ENCODE measurements at regions not wholly inside any gene's neighbourhood (a gene's known extent, or its start where the extent isn't known, plus 50 kb on each side); places are given as distances from the start of the nearest gene placed in this dataset.

DNA sequence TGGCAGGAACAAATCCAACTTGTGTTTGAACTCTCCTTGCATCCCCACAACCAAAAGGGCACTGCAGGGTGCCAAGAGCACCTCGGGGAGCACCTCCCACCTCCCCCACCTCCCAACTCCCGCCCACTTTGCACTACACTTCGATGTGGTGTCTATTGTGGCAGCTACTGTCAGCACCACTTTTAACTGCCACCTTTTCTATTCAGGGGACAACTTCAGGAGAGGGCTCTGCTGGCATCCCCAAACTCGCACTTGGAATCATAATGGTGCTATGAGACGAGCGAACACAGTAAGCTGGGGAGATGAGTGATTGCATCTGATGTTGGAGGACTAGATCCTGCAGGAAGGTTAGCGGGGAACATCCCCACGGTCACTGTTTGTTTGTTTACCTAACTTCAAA, 238.2 kb upstream of the PROX1 start:
- H3K27me3 Mint-ChIP-seq (ENCODE audit: unreplicated experiment): no peaks in the 10 kb centered on the region
- no peaks in the 10 kb centered on the region for H3K9me3 Mint-ChIP-seq (ENCODE audit: unreplicated experiment)
- no peak overlapping the region for H3K4me3 Mint-ChIP-seq (ENCODE audit: unreplicated experiment)
- TF ChIP-seq, protein P1, sequence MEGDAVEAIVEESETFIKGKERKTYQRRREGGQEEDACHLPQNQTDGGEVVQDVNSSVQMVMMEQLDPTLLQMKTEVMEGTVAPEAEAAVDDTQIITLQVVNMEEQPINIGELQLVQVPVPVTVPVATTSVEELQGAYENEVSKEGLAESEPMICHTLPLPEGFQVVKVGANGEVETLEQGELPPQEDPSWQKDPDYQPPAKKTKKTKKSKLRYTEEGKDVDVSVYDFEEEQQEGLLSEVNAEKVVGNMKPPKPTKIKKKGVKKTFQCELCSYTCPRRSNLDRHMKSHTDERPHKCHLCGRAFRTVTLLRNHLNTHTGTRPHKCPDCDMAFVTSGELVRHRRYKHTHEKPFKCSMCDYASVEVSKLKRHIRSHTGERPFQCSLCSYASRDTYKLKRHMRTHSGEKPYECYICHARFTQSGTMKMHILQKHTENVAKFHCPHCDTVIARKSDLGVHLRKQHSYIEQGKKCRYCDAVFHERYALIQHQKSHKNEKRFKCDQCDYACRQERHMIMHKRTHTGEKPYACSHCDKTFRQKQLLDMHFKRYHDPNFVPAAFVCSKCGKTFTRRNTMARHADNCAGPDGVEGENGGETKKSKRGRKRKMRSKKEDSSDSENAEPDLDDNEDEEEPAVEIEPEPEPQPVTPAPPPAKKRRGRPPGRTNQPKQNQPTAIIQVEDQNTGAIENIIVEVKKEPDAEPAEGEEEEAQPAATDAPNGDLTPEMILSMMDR (IDR thresholded peaks at IDR 0.05): no peak
- no peaks in the 10 kb centered on the region for H3K4me1 Mint-ChIP-seq (ENCODE audit: unreplicated experiment)
- H3K36me3 Mint-ChIP-seq (ENCODE audit: unreplicated experiment): no peaks in the 10 kb centered on the region
- no peak overlapping the region for H3K27ac Mint-ChIP-seq (ENCODE audit: unreplicated experiment)
- DNase-seq (ENCODE audit: extremely low spot score, unreplicated experiment): no peak

DNA sequence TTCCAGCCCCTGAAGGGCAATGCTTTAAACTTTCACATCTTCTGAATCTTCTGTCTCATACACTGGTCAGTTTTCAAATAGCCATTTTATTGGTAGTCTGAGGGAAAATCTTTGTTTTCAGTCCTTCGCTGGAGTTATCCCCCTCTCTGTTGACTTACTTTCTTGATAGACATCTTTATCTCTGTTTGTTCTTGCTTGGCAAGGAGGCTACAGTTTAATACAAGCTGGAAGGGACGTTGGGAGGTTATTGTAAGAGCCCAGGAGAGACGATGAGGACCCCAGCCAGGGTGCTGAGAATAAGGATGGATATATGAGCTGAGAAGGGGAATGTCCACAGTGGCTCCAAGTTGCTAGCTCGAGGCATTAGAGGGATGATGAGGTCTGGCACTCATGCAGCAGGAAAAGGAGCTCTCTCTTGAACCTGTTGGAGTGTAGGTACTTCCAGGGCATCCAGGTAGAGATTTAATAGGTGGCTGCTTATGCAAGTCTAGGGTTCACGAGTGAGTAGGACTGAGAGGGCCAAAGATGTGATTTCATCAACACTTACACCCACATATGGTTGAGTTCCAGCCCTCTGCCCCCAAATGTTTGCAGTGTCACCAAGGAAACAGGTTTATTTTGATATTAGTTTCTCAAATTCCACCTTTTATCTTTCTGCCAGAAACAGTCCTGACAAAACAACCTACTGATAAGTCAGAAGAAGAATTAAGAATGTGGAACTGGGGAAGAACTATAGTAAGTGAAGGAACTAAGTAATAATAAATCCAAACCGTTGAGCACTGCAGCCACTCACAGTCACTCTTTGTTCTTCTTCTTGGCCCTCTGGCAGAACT, 237.3 kb upstream of the PROX1 start:
- H3K27me3 Mint-ChIP-seq (ENCODE audit: unreplicated experiment): no peaks in the 10 kb centered on the region
- DNase-seq (ENCODE audit: extremely low spot score, unreplicated experiment): no peak
- no peak overlapping the region for H3K4me3 Mint-ChIP-seq (ENCODE audit: unreplicated experiment)
- H3K9me3 Mint-ChIP-seq (ENCODE audit: unreplicated experiment): no peaks in the 10 kb centered on the region
- no peaks in the 10 kb centered on the region for H3K36me3 Mint-ChIP-seq (ENCODE audit: unreplicated experiment)
- no peak overlapping the region for H3K27ac Mint-ChIP-seq (ENCODE audit: unreplicated experiment)
- no peaks in the 10 kb centered on the region for H3K4me1 Mint-ChIP-seq (ENCODE audit: unreplicated experiment)
- TF ChIP-seq, protein P1 (IDR thresholded peaks at IDR 0.05): no peak

DNA sequence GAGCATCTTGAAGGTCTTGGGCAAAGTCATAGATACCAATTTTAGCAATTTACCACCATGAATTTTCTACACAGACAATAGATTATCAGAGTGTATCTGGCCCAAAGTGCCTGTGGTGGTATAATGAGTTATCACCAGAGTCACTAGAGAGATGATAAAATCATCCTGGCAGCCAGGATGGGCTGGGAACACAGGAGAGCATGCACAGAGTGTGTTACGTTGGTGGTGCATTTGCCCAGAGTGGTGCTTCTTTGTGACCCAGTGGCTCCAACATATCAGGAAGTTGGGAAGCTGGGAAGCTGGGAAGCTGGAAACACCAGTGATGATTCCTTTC, 236.7 kb upstream of the PROX1 start:
- Mint-ChIP-seq H3K4me3 (ENCODE audit: unreplicated experiment) (no peak overlapping the region), H3K36me3 (ENCODE audit: unreplicated experiment) (no peaks in the 10 kb centered on the region), H3K27ac (ENCODE audit: unreplicated experiment) (no peak overlapping the region), H3K27me3 (ENCODE audit: unreplicated experiment) (no peaks in the 10 kb centered on the region), H3K9me3 (ENCODE audit: unreplicated experiment) (no peaks in the 10 kb centered on the region), H3K4me1 (ENCODE audit: unreplicated experiment) (no peaks in the 10 kb centered on the region)
- DNase-seq (ENCODE audit: extremely low spot score, unreplicated experiment): no peak
- TF ChIP-seq, protein P1 (IDR thresholded peaks at IDR 0.05): no peak

DNA sequence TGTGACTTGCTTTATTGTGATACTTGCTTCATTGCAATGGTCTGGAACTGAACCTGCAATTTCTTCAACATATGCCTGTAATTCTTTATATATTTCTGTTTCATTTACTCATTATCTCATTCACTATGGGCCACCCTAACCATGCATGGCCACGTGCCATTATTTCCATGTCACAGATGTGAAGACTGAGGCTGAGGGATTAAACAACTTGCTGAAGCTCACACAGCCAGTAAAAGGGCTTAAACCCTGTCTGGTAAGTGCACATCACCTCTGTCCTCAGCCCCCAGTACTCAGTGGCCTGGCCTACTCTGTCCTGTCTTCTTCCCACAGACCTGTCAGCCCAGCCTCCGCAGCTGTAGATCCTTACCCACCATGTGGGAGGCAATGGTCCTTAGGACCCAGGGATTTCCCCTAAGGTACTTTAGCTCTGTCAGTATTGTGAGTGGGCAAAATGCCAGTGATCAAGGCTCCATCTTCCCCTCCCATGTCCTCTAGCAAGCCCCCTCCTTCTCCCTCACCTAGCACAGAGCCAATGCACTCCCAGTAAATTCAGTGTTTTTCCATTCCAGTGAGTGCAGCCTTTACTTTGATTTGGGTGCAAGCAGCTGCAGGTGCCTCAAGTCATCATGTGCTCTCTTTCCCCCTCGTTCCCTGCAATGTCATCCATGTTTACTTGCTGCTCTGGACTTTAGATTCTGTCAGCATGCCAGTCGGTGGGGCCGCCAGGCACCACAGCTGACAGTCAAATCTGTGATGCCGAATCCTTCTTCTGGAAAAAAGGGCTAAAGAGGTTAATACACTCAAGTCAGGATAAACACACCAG, 228.2 kb upstream of the PROX1 start:
- TF ChIP-seq, protein P1 (IDR thresholded peaks at IDR 0.05): no peak
- Mint-ChIP-seq H3K27ac (ENCODE audit: unreplicated experiment) (no peak overlapping the region), H3K9me3 (ENCODE audit: unreplicated experiment) (peaks cover 7% of the 10 kb centered on the region), H3K27me3 (ENCODE audit: unreplicated experiment) (no peaks in the 10 kb centered on the region), H3K36me3 (ENCODE audit: unreplicated experiment) (no peaks in the 10 kb centered on the region), H3K4me3 (ENCODE audit: unreplicated experiment) (no peak overlapping the region), H3K4me1 (ENCODE audit: unreplicated experiment) (no peaks in the 10 kb centered on the region)
- DNase-seq (ENCODE audit: extremely low spot score, unreplicated experiment): no peak

DNA sequence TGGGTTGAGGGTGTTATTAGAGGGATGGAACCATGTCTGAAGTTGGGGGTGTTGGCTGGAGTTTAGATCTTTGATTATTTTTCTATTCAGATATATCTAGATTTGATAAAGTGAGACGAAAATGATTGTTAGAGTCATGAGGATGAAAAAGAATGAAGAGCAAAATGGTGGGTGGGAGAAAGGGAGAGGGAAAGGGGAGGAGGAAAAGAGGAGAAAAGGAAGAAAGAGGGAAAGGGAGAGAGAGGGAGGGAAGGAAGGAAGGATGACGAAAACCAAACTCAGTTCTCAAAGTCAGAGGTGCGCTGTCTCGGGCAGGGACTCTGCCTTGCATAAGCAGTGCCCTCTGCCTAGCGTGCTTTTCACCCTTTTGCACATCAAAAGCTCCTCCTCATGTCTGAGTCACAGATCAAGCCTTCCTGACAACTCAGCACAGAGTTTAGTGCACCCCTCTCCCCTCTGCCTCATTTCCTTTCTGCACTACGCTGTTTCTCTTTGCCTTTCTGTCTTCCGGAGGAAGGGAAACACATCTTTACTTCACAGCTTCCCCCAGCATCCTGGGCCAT, 225.8 kb upstream of the PROX1 start:
- H3K9me3 Mint-ChIP-seq (ENCODE audit: unreplicated experiment): peaks cover 5% of the 10 kb centered on the region
- H3K36me3 Mint-ChIP-seq (ENCODE audit: unreplicated experiment): no peaks in the 10 kb centered on the region
- no peak for DNase-seq (ENCODE audit: extremely low spot score, unreplicated experiment)
- no peak overlapping the region for H3K4me3 Mint-ChIP-seq (ENCODE audit: unreplicated experiment)
- TF ChIP-seq, protein P1 (IDR thresholded peaks at IDR 0.05): no peak
- H3K27ac Mint-ChIP-seq (ENCODE audit: unreplicated experiment): no peak overlapping the region
- no peaks in the 10 kb centered on the region for H3K4me1 Mint-ChIP-seq (ENCODE audit: unreplicated experiment)
- no peaks in the 10 kb centered on the region for H3K27me3 Mint-ChIP-seq (ENCODE audit: unreplicated experiment)

Data from osteocyte (in vitro differentiated cells).